ENCODE measurements at regions not wholly inside any gene's neighbourhood (a gene's known extent, or its start where the extent isn't known, plus 50 kb on each side); places are given as distances from the start of the nearest gene placed in this dataset.

GRCh38 chr13:44844786-44845185 is 144.5 kb downstream of the NUFIP1 start:
- TF ChIP-seq EZH2phosphoT487 (IDR thresholded peaks at IDR 0.05; ENCODE audit: low read length) = no peak
- TF ChIP-seq CTCF (IDR thresholded peaks at IDR 0.05; ENCODE audit: low read length) = no peak
